ENCODE measurements at regions not wholly inside any gene's neighbourhood (a gene's known extent, or its start where the extent isn't known, plus 50 kb on each side); places are given as distances from the start of the nearest gene placed in this dataset.

DNA sequence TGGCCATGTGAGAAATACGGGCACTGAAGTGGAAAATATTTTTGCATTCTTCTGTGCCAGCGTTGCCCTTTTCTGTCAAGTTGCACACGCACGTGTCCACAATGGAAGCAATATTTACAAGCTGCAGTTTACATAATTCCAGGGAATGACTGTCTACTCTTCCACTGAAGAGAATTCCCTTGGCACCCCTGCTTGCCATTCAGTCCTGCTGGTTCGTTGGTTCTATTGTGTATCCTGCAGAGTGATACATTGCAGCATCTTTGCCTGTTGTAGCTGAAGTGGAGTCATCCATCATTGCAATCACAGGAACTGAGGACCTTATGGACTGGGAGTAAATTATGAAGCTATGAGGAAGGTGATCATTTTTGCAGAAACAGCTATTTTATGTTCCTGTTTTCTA is 759.4 kb downstream of the ROBO2 start:
- no peak for DNase-seq (ENCODE audit: low spot score)
- Mint-ChIP-seq H3K4me1 (ENCODE audit: low read depth) (no peaks in the 10 kb centered on the region), H3K9me3 (peaks cover 18% of the 10 kb centered on the region), H3K27ac (no peak overlapping the region), H3K36me3 (ENCODE audit: low read depth) (no peaks in the 10 kb centered on the region), H3K4me3 (ENCODE audit: low read depth) (no peak overlapping the region), H3K27me3 (ENCODE audit: low read depth) (no peaks in the 10 kb centered on the region)
- intact Hi-C loops (cut with micrococcal nuclease) = no loop called here

DNA sequence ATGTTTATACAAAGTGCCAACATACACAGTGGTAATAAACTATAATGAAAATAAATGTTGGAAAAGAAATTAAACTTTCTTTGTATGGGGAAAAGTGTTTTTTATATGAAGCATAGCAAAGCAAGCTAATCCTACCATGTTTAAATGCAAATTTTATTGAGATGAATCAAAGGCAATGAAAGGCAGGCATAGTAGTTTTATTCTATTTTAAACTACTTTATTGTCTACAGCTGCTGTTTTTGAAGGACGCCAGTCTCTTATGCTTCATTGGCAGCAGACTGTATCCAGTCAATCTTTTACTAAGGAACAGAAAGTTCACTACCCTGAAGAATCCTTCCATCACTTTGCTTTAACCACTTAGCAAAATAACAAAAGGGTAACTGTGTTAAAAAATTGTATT is 761.0 kb downstream of the ROBO2 start:
- intact Hi-C loops (cut with micrococcal nuclease) = no loop called here
- H3K4me1 Mint-ChIP-seq (ENCODE audit: low read depth) = no peaks in the 10 kb centered on the region
- H3K27me3 Mint-ChIP-seq (ENCODE audit: low read depth) = no peaks in the 10 kb centered on the region
- no peaks in the 10 kb centered on the region for H3K36me3 Mint-ChIP-seq (ENCODE audit: low read depth)
- DNase-seq (ENCODE audit: low spot score) = no peak
- no peak overlapping the region for H3K4me3 Mint-ChIP-seq (ENCODE audit: low read depth)
- H3K27ac Mint-ChIP-seq = no peak overlapping the region
- peaks cover 25% of the 10 kb centered on the region for H3K9me3 Mint-ChIP-seq

DNA sequence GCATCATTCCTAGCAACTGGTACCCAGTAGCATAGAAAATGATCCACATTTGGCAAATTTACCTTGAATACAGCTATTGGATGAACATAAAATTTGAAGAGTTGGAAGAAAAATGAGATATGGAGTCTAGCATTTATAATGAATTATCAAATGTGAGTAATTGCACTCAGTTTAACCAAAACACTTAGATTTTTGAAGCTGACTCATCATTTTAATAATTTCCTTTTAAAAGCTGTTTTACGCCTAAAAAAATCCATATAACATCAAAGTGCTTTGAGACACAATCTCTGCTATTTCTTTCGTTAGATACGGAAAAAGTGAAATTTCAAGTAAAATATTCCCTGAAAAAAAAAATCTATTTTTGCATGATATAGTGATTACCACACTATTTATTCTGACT is 767.4 kb downstream of the ROBO2 start:
- Mint-ChIP-seq H3K4me1 (ENCODE audit: low read depth) (no peaks in the 10 kb centered on the region), H3K9me3 (peaks cover 27% of the 10 kb centered on the region), H3K27ac (no peak overlapping the region), H3K36me3 (ENCODE audit: low read depth) (no peaks in the 10 kb centered on the region), H3K4me3 (ENCODE audit: low read depth) (no peak overlapping the region), H3K27me3 (ENCODE audit: low read depth) (no peaks in the 10 kb centered on the region)
- DNase-seq (ENCODE audit: low spot score) = no peak
- intact Hi-C loops (cut with micrococcal nuclease) = no loop called here

DNA sequence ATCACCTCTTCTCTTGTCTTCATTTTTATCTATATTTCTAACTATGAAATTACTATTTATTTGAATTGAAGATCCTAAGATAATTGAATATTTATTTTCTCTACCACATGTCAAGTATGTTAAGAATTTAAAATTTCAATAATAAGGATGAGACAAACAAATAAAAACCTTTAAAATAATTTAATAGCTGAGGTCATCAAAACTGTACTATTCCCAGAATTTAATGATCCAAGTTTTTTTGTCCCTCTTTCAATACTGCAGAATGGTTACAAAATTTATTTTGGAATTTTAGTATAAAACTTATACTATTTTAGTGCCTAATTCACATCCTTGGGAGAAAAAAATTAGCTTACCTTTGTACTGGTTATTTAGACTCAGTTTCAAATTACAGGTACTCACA is 774.9 kb downstream of the ROBO2 start:
- no peak for DNase-seq (ENCODE audit: low spot score)
- no peaks in the 10 kb centered on the region for H3K36me3 Mint-ChIP-seq (ENCODE audit: low read depth)
- no peak overlapping the region for H3K4me3 Mint-ChIP-seq (ENCODE audit: low read depth)
- H3K27ac Mint-ChIP-seq = no peak overlapping the region
- no peaks in the 10 kb centered on the region for H3K4me1 Mint-ChIP-seq (ENCODE audit: low read depth)
- intact Hi-C loops (cut with micrococcal nuclease) = no loop called here
- H3K27me3 Mint-ChIP-seq (ENCODE audit: low read depth) = no peaks in the 10 kb centered on the region
- H3K9me3 Mint-ChIP-seq = peaks cover 13% of the 10 kb centered on the region

DNA sequence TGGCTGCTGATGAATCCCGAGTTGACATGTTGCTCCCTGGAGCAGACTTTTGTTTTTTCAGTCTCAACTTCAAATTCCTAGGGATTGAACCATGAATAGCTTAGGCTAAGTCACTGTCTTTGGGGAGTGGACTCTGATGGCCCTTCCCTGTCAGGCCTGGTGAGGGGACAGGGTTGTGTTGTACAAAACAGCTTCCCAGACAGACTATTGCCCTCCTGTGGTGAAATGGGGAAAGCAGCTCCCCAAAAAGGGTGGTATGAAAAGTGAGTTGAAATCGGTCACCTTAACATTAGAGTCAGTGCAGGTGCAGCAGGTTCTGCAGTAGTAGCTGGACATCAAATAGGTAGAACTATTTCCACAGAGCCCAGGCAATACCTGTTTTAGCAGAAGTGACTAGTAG is 775.6 kb downstream of the ROBO2 start:
- DNase-seq (ENCODE audit: low spot score) = no peak
- no peak overlapping the region for H3K4me3 Mint-ChIP-seq (ENCODE audit: low read depth)
- no peaks in the 10 kb centered on the region for H3K4me1 Mint-ChIP-seq (ENCODE audit: low read depth)
- H3K27ac Mint-ChIP-seq = no peak overlapping the region
- H3K36me3 Mint-ChIP-seq (ENCODE audit: low read depth) = no peaks in the 10 kb centered on the region
- peaks cover 12% of the 10 kb centered on the region for H3K9me3 Mint-ChIP-seq
- intact Hi-C loops (cut with micrococcal nuclease) = no loop called here
- no peaks in the 10 kb centered on the region for H3K27me3 Mint-ChIP-seq (ENCODE audit: low read depth)

DNA sequence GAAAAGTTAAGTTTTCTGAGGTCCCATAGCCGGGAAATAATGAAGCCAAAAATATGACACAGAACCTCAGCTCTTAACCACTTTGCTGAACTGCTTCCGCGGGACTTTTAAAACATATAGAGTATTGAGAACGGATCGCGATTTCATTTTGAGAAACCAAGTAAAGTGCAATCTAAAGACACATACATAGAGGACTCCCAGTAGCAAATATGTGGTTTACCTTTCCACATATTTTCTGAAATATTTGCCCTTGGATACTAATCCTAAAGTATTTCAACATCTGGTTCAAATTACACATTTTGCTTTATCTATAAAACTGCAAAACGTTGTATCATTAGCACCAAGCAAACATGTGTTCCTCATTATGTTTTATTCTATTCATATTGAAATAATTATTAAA is 776.5 kb downstream of the ROBO2 start:
- Mint-ChIP-seq H3K36me3 (ENCODE audit: low read depth) (no peaks in the 10 kb centered on the region), H3K4me1 (ENCODE audit: low read depth) (no peaks in the 10 kb centered on the region), H3K4me3 (ENCODE audit: low read depth) (no peak overlapping the region), H3K9me3 (peaks cover 12% of the 10 kb centered on the region), H3K27me3 (ENCODE audit: low read depth) (no peaks in the 10 kb centered on the region), H3K27ac (no peak overlapping the region)
- DNase-seq (ENCODE audit: low spot score) = no peak
- intact Hi-C loops (cut with micrococcal nuclease) = no loop called here

DNA sequence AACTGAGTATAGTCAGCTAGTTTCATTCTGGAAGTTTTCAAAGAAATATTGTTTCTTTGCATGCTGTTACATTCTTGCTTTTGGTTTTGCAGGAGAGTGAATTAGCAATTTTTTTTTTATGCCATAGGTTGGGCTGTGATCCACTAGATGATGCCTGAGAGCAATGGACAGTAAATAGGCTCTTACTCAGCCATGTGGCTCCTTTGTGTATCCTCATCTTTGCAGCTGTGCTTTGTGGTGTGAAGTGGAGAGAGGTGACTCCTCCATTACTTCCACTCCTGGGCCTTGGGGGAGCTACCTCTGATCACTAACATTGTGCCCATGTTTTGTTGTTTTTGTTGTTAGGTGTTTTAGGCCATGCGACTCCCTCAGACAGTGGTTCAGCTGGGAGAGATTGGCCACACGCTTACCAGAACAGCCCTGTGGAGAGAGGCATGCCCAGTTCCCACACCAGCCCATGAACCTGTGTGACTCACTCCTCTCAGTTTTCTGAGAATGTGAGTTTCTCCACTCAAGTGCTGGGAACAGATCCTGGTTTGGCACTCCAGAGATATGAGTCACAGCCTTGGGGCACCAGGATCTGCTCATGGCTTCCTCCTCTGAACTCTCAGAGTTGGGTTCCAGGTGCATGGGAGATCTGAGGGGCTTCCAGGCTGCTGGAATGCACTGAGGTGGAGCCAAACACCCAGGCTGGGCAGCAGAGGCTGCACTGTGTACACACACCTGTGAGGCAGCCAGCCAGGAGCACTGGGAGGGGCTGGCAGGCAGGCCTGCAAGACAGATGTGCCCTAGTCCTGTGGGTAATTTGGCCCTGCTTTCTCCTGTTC is 785.3 kb downstream of the ROBO2 start:
- Mint-ChIP-seq H3K4me1 (ENCODE audit: low read depth) (no peaks in the 10 kb centered on the region), H3K27ac (no peak overlapping the region), H3K4me3 (ENCODE audit: low read depth) (no peak overlapping the region), H3K36me3 (ENCODE audit: low read depth) (no peaks in the 10 kb centered on the region), H3K27me3 (ENCODE audit: low read depth) (no peaks in the 10 kb centered on the region), H3K9me3 (peaks cover 39% of the 10 kb centered on the region)
- intact Hi-C loops (cut with micrococcal nuclease) = no loop called here
- DNase-seq (ENCODE audit: low spot score) = no peak

DNA sequence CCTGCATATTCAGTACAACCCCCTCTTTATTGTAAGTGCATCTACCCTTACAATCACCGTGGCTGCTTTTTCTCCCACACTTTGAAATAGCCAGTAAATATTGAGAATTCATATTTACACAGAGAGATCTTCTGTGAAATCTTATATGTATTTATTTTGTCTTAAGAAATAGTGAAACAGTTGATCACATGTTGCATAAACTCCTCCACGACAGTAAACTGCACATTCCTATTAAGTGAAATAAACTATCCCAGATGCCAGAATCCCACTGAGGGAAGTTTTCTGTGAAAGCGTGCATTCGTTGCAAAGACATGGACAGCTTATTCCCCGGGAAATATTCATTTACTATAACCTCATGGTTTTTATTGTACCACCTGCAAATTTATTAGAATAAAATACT is 796.0 kb downstream of the ROBO2 start:
- Mint-ChIP-seq H3K27ac (no peak overlapping the region), H3K9me3 (peaks cover 24% of the 10 kb centered on the region), H3K36me3 (ENCODE audit: low read depth) (no peaks in the 10 kb centered on the region), H3K27me3 (ENCODE audit: low read depth) (no peaks in the 10 kb centered on the region), H3K4me1 (ENCODE audit: low read depth) (no peaks in the 10 kb centered on the region), H3K4me3 (ENCODE audit: low read depth) (no peak overlapping the region)
- intact Hi-C loops (cut with micrococcal nuclease) = no loop called here
- DNase-seq (ENCODE audit: low spot score) = no peak

DNA sequence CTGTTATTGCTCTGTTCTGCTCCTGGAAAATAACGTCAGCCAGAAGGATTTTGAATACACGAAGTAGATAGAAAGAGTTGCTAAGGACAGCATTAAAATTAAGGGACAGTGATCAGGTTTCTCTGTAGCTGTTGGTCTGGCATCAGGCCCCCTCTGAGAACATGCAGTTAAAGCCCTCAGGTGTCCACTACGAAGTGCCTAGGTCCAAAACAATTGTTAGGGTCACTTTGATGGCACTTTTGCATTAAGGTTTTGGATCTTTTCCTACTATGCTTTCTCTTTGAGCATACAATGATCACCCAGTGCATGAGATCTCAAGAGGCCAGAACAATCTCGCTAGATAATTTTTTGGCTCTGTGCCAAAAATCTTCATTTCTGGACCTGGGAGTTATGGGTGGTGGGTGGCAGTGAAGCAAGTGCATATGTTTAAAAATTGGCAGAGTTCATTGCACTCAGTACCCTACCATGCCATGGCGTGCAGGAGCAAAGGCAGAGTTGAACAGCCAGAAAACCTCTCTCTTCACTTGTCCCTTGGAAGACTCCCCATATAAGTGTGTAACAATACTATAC is 797.6 kb downstream of the ROBO2 start:
- H3K9me3 Mint-ChIP-seq = peaks cover 35% of the 10 kb centered on the region
- no peaks in the 10 kb centered on the region for H3K36me3 Mint-ChIP-seq (ENCODE audit: low read depth)
- H3K4me3 Mint-ChIP-seq (ENCODE audit: low read depth) = no peak overlapping the region
- H3K4me1 Mint-ChIP-seq (ENCODE audit: low read depth) = no peaks in the 10 kb centered on the region
- intact Hi-C loops (cut with micrococcal nuclease) = no loop called here
- DNase-seq (ENCODE audit: low spot score) = no peak
- H3K27me3 Mint-ChIP-seq (ENCODE audit: low read depth) = no peaks in the 10 kb centered on the region
- no peak overlapping the region for H3K27ac Mint-ChIP-seq

DNA sequence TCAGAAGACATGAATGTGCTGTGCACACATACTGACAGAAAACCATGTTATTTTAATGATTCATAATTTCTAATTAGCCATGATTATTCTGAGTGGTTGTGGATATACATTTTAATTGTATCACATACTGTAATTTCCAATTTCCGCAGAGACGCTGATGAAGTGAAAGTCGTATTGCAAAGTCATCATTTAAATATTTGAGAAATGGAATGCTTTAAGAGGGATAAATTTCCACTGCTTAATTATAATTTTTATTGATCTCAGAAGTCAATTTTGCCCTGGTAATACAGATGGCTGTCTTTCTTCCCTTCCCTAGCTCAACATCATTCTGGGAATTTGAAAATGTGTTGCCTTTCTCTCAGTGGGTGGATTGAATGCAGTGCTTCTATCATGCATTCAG is 819.3 kb downstream of the ROBO2 start:
- Mint-ChIP-seq H3K36me3 (ENCODE audit: low read depth) (no peaks in the 10 kb centered on the region), H3K27me3 (ENCODE audit: low read depth) (no peaks in the 10 kb centered on the region), H3K27ac (no peak overlapping the region), H3K9me3 (peaks cover 25% of the 10 kb centered on the region), H3K4me1 (ENCODE audit: low read depth) (no peaks in the 10 kb centered on the region), H3K4me3 (ENCODE audit: low read depth) (no peak overlapping the region)
- DNase-seq (ENCODE audit: low spot score) = no peak
- intact Hi-C loops (cut with micrococcal nuclease) = no loop called here

DNA sequence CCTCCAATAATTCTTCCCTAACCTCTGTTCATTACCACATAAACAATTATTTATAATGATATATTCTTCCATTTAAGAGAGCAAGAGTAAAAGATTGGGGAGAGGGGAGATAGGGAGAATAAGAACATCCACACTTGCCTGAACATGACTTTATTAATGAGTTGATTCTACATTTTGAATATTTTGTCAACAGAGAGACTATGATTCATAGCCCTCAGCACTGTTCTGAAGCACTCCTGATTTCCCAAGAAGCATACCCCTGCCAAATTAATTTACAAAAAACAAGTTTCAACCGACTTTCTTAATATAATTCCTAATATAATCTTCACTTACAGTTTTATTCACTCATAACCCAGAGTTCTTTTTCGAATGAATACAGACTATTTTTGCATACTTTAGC is 828.8 kb downstream of the ROBO2 start:
- intact Hi-C loops (cut with micrococcal nuclease) = no loop called here
- H3K4me3 Mint-ChIP-seq (ENCODE audit: low read depth) = no peak overlapping the region
- H3K36me3 Mint-ChIP-seq (ENCODE audit: low read depth) = no peaks in the 10 kb centered on the region
- no peaks in the 10 kb centered on the region for H3K4me1 Mint-ChIP-seq (ENCODE audit: low read depth)
- H3K9me3 Mint-ChIP-seq = peaks cover 34% of the 10 kb centered on the region
- DNase-seq (ENCODE audit: low spot score) = no peak
- no peaks in the 10 kb centered on the region for H3K27me3 Mint-ChIP-seq (ENCODE audit: low read depth)
- no peak overlapping the region for H3K27ac Mint-ChIP-seq

DNA sequence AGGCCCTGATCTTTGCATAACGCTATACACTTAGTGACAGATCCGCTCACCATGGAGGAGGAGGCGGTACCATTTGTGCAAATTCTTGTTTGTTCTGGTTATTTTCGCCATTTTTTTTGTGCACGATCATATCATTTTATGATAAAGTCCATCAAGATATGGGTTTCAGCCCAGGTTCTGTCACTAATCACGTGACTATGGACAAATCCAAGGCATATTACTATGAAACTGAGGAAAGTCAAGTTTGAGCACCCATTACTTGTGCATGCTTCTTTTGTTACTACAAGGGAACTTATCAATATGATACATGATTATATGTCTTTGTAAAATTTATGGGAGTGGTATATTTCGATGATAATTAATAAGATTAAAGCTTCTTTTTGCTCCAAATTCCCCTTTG is 829.5 kb downstream of the ROBO2 start:
- Mint-ChIP-seq H3K27ac (no peak overlapping the region), H3K36me3 (ENCODE audit: low read depth) (no peaks in the 10 kb centered on the region)

DNA sequence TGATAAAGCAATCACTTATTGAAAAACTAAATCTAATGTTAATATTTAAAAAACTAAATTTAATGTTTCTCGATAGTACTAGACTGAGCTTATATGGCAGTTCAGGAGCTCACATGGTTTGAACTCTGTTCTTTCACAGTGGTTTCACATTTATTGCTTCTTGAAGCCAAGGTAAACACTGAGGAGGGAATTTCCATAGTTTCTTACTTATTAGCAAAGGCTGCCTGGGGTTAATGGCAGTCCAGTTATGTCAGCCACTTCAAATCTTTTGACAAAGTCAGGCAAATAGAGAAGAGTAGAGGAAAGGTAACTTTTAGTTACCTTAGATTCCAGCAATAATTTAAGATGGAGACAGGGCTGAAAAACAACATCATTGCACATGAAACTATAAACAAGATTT is 831.5 kb downstream of the ROBO2 start:
- H3K27me3 Mint-ChIP-seq (ENCODE audit: low read depth) = no peaks in the 10 kb centered on the region
- intact Hi-C loops (cut with micrococcal nuclease) = no loop called here
- DNase-seq (ENCODE audit: low spot score) = no peak

More for the DNA sequence above, 829.5 kb downstream of the ROBO2 start:
- peaks cover 37% of the 10 kb centered on the region for H3K9me3 Mint-ChIP-seq
- intact Hi-C loops (cut with micrococcal nuclease) = no loop called here
- DNase-seq (ENCODE audit: low spot score) = no peak
- no peak overlapping the region for H3K4me3 Mint-ChIP-seq (ENCODE audit: low read depth)
- no peaks in the 10 kb centered on the region for H3K27me3 Mint-ChIP-seq (ENCODE audit: low read depth)
- no peaks in the 10 kb centered on the region for H3K4me1 Mint-ChIP-seq (ENCODE audit: low read depth)

More for the DNA sequence above, 831.5 kb downstream of the ROBO2 start:
- Mint-ChIP-seq H3K9me3 (peaks cover 43% of the 10 kb centered on the region), H3K4me1 (ENCODE audit: low read depth) (no peaks in the 10 kb centered on the region), H3K4me3 (ENCODE audit: low read depth) (no peak overlapping the region), H3K36me3 (ENCODE audit: low read depth) (no peaks in the 10 kb centered on the region), H3K27ac (no peak overlapping the region)
